ENCODE measurements at regions not wholly inside any gene's neighbourhood (a gene's known extent, or its start where the extent isn't known, plus 50 kb on each side); places are given as distances from the start of the nearest gene placed in this dataset.

- TF ChIP-seq EZH2phosphoT487 (IDR thresholded peaks at IDR 0.05; ENCODE audit: low read length) (no peak), CTCF (IDR thresholded peaks at IDR 0.05; ENCODE audit: low read length) (no peak), EZH2 (optimal IDR thresholded peaks at IDR 0.05; ENCODE audit: low read depth, low read length) (no peak)
These were observed 105.3 kb downstream of the TRIM36 start for GRCh38 chr5:115064380-115064779.
